Uterus (tissue), 2 donors: ENCODE measurements at regions not wholly inside any gene's neighbourhood (a gene's known extent, or its start where the extent isn't known, plus 50 kb on each side); places are given as distances from the start of the nearest gene placed in this dataset.
"Not testable (repeated sequence)": the region's sequence is repeated elsewhere in the genome, so short reads cannot be mapped to it uniquely, and the experiment has no call there.

Source experiments
- CTCF ChIP-seq, 4 experiments: fragments of 200-600 bp in 2 of 4; fragments of 450-650 bp in 2 of 4; sonication (generic) in 2 of 4; IDR thresholded peaks; one replicate each; pipeline ENCODE4 v1.5.1; 2016 to 2019; ENCODE audit warnings: antibody characterized with exemption in 4 of 4, mild to moderate bottlenecking in 2 of 4, moderate library complexity in 1 of 4
- POLR2A ChIP-seq, 2 donors: fragments of 450-650 bp; IDR thresholded peaks; one replicate each; pipeline ENCODE4 v1.6.1; 2016; ENCODE audit warnings: antibody characterized with exemption in 2 of 2, mild to moderate bottlenecking in 1 of 2, moderate library complexity in 1 of 2

GRCh38 chr2:111485895-111486294 lies 365.2 kb downstream of the BCL2L11 start:
- not testable (repeated sequence) for TF ChIP-seq CTCF, POLR2A (IDR thresholded peaks at IDR 0.05)
